ENCODE measurements at regions not wholly inside any gene's neighbourhood (a gene's known extent, or its start where the extent isn't known, plus 50 kb on each side); places are given as distances from the start of the nearest gene placed in this dataset.

- TF ChIP-seq CTCF (IDR thresholded peaks at IDR 0.05) (no peak), POLR2A (IDR thresholded peaks at IDR 0.05) (no peak)
Measured at GRCh38 chr1:87167157-87167789, 161.4 kb upstream of the LMO4 start.

All from uterus (tissue), 2 donors.